ENCODE measurements at regions not wholly inside any gene's neighbourhood (a gene's known extent, or its start where the extent isn't known, plus 50 kb on each side); places are given as distances from the start of the nearest gene placed in this dataset.
"Not testable (repeated sequence)": the region's sequence is repeated elsewhere in the genome, so short reads cannot be mapped to it uniquely, and the experiment has no call there.

- H3K27ac Mint-ChIP-seq, result no peak overlapping the region
- no peaks in the 10 kb centered on the region for H3K9me3 Mint-ChIP-seq
- no peaks in the 10 kb centered on the region for H3K27me3 Mint-ChIP-seq
- no peak overlapping the region for H3K4me3 Mint-ChIP-seq
- peaks cover 0 to 4% (median 2%) of the 10 kb centered on the region in 3 donors for H3K4me1 Mint-ChIP-seq
- H3K36me3 Mint-ChIP-seq, result peaks cover 11% of the 10 kb centered on the region
Measured at GRCh38 chr17:64769712-64770111, 107.6 kb upstream of the SMURF2 start.

GRCh38 chr17:64767269-64767997 lies 105.3 kb upstream of the SMURF2 start:
- H3K9me3 Mint-ChIP-seq, result no peaks in the 10 kb centered on the region
- H3K27ac Mint-ChIP-seq, result no peak overlapping the region
- H3K4me1 Mint-ChIP-seq, result peaks cover 0 to 4% (median 2%) of the 10 kb centered on the region in 3 donors
- no peaks in the 10 kb centered on the region for H3K27me3 Mint-ChIP-seq
- H3K4me3 Mint-ChIP-seq, result no peak overlapping the region
- H3K36me3 Mint-ChIP-seq, result peaks cover 11% of the 10 kb centered on the region

GRCh38 chr17:64765191-64765889 lies 103.2 kb upstream of the SMURF2 start:
- peak overlapping the region in 1 of 3 donors; percentile 80 for H3K27ac Mint-ChIP-seq

GRCh38 chr17:64750891-64751677 lies 89.0 kb upstream of the SMURF2 start:
- no peak overlapping the region for H3K27ac Mint-ChIP-seq
- H3K9me3 Mint-ChIP-seq, result no peaks in the 10 kb centered on the region
- no peaks in the 10 kb centered on the region for H3K27me3 Mint-ChIP-seq
- peaks cover 10% of the 10 kb centered on the region for H3K36me3 Mint-ChIP-seq
- no peak overlapping the region for H3K4me3 Mint-ChIP-seq
- H3K4me1 Mint-ChIP-seq, result no peaks in the 10 kb centered on the region

More at GRCh38 chr17:64765191-64765889, 103.2 kb upstream of the SMURF2 start:
- peaks cover 0 to 4% (median 2%) of the 10 kb centered on the region in 3 donors for H3K4me1 Mint-ChIP-seq
- peaks cover 7% of the 10 kb centered on the region for H3K36me3 Mint-ChIP-seq
- H3K9me3 Mint-ChIP-seq, result no peaks in the 10 kb centered on the region
- no peak overlapping the region for H3K4me3 Mint-ChIP-seq
- no peaks in the 10 kb centered on the region for H3K27me3 Mint-ChIP-seq

GRCh38 chr17:64750478-64750877 lies 88.4 kb upstream of the SMURF2 start:
- H3K36me3 Mint-ChIP-seq, result peaks cover 10% of the 10 kb centered on the region
- H3K4me1 Mint-ChIP-seq, result no peaks in the 10 kb centered on the region
- no peaks in the 10 kb centered on the region for H3K9me3 Mint-ChIP-seq
- H3K27ac Mint-ChIP-seq, result no peak overlapping the region
- no peak overlapping the region for H3K4me3 Mint-ChIP-seq
- no peaks in the 10 kb centered on the region for H3K27me3 Mint-ChIP-seq

GRCh38 chr17:64749306-64749705 lies 87.2 kb upstream of the SMURF2 start:
- Mint-ChIP-seq H3K27me3 (no peaks in the 10 kb centered on the region), H3K4me3 (no peak overlapping the region), H3K27ac (peak overlapping the region in 1 of 3 donors; percentile 58), H3K36me3 (peaks cover 8% of the 10 kb centered on the region), H3K9me3 (no peaks in the 10 kb centered on the region), H3K4me1 (no peaks in the 10 kb centered on the region)

- H3K27me3 Mint-ChIP-seq, result no peaks in the 10 kb centered on the region
- peaks cover 6% of the 10 kb centered on the region for H3K36me3 Mint-ChIP-seq
- no peak overlapping the region for H3K4me3 Mint-ChIP-seq
- H3K27ac Mint-ChIP-seq, result peak overlapping the region in 1 of 3 donors; percentile 58
- no peaks in the 10 kb centered on the region for H3K9me3 Mint-ChIP-seq
- no peaks in the 10 kb centered on the region for H3K4me1 Mint-ChIP-seq
Measured at GRCh38 chr17:64747938-64748540, 85.9 kb upstream of the SMURF2 start.

- no peak overlapping the region for H3K4me3 Mint-ChIP-seq
- no peak overlapping the region for H3K27ac Mint-ChIP-seq
- H3K9me3 Mint-ChIP-seq, result no peaks in the 10 kb centered on the region
- H3K27me3 Mint-ChIP-seq, result no peaks in the 10 kb centered on the region
- H3K4me1 Mint-ChIP-seq, result peaks cover 0 to 5% (median 0%) of the 10 kb centered on the region in 3 donors
- H3K36me3 Mint-ChIP-seq, result no peaks in the 10 kb centered on the region
Measured at GRCh38 chr17:64742326-64742725, 80.2 kb upstream of the SMURF2 start.

GRCh38 chr17:64741916-64742315 lies 79.8 kb upstream of the SMURF2 start:
- not testable (repeated sequence) for H3K36me3 Mint-ChIP-seq, H3K27me3 Mint-ChIP-seq, H3K4me3 Mint-ChIP-seq, H3K27ac Mint-ChIP-seq, H3K9me3 Mint-ChIP-seq, H3K4me1 Mint-ChIP-seq

- Mint-ChIP-seq H3K27ac (peak overlapping the region in 1 of 3 donors; percentile 16), H3K4me1 (peaks cover 4 to 7% (median 6%) of the 10 kb centered on the region in 3 donors), H3K4me3 (no peak overlapping the region), H3K9me3 (no peaks in the 10 kb centered on the region), H3K27me3 (no peaks in the 10 kb centered on the region), H3K36me3 (no peaks in the 10 kb centered on the region)
Measured at GRCh38 chr17:64741038-64741641, 79.0 kb upstream of the SMURF2 start.

GRCh38 chr17:64739316-64740058 lies 77.4 kb upstream of the SMURF2 start:
- Mint-ChIP-seq H3K27me3 (no peaks in the 10 kb centered on the region), H3K4me3 (no peak overlapping the region), H3K9me3 (no peaks in the 10 kb centered on the region), H3K36me3 (peaks cover 2% of the 10 kb centered on the region), H3K27ac (no peak overlapping the region), H3K4me1 (peaks cover 4 to 7% (median 6%) of the 10 kb centered on the region in 3 donors)

- Mint-ChIP-seq H3K4me3 (no peak overlapping the region), H3K27ac (no peak overlapping the region)
Measured at GRCh38 chr17:64736804-64737492, 74.8 kb upstream of the SMURF2 start.

GRCh38 chr17:64732336-64733006 lies 70.4 kb upstream of the SMURF2 start:
- Mint-ChIP-seq H3K36me3 (peaks cover 5% of the 10 kb centered on the region), H3K4me3 (no peak overlapping the region), H3K9me3 (no peaks in the 10 kb centered on the region), H3K4me1 (peaks cover 2 to 6% (median 4%) of the 10 kb centered on the region in 3 donors), H3K27me3 (peaks cover 4% of the 10 kb centered on the region), H3K27ac (no peak overlapping the region)

More at GRCh38 chr17:64736804-64737492, 74.8 kb upstream of the SMURF2 start:
- H3K4me1 Mint-ChIP-seq, result peaks cover 4 to 7% (median 6%) of the 10 kb centered on the region in 3 donors
- no peaks in the 10 kb centered on the region for H3K27me3 Mint-ChIP-seq
- H3K36me3 Mint-ChIP-seq, result peaks cover 2% of the 10 kb centered on the region
- no peaks in the 10 kb centered on the region for H3K9me3 Mint-ChIP-seq

Data from IgD-negative memory B cell (primary cell).